HepG2 (cell line): ENCODE measurements at regions not wholly inside any gene's neighbourhood (a gene's known extent, or its start where the extent isn't known, plus 50 kb on each side); places are given as distances from the start of the nearest gene placed in this dataset.

ENCODE experiments used
- FIP1L1 ChIP-seq: fragments of 200-400 bp; formaldehyde crosslinking; IDR thresholded peaks from 2 replicates; pipeline ENCODE4 v1.6.1; 2018; ENCODE audit warnings: low read depth, mild to moderate bottlenecking, low read length, moderate library complexity, borderline replicate concordance; ENCODE audit not compliant: insufficient read depth
- FOSL1 ChIP-seq: sonication (generic); formaldehyde crosslinking; IDR thresholded peaks from 2 replicates; pipeline ENCODE4 v1.9.0; 2021; ENCODE audit warnings: missing genetic modification reagents, borderline replicate concordance
- KDM4B ChIP-seq: sonication (generic); formaldehyde crosslinking; IDR thresholded peaks from 2 replicates; pipeline ENCODE4 v1.4.0; 2020; ENCODE audit warnings: missing genetic modification reagents
- MTF1 ChIP-seq: sonication (generic); formaldehyde crosslinking; IDR thresholded peaks from 2 replicates; pipeline ENCODE4 v1.5.0; 2020; ENCODE audit warnings: missing genetic modification reagents
- RNF2 ChIP-seq: fragments of 450-650 bp; conservative IDR thresholded peaks from 2 replicates; pipeline ENCODE4 v1.6.1; 2016; ENCODE audit warnings: low read depth
- SP1 ChIP-seq, 2 experiments: fragments of 450-650 bp in 1 of 2; sonication (generic) in 1 of 2; formaldehyde crosslinking in 1 of 2; IDR thresholded peaks; 2 replicates each; pipeline versions ENCODE4 v1.4.0 to v1.6.1; 2016 to 2020; ENCODE audit warnings: missing genetic modification reagents in 1 of 2
- ZNF24 ChIP-seq: fragments of 450-650 bp; IDR thresholded peaks from 2 replicates; pipeline ENCODE4 v1.6.1; 2017; ENCODE audit warnings: antibody characterized with exemption, mild to moderate bottlenecking
- TF ChIP-seq, protein P1 (sequence below): sonication (generic); formaldehyde crosslinking; IDR thresholded peaks from 2 replicates; pipeline ENCODE4 v1.5.0; 2020; ENCODE audit warnings: mild to moderate bottlenecking, missing genetic modification reagents, moderate library complexity
- TF ChIP-seq, protein P2 (sequence below): sonication (generic); formaldehyde crosslinking; IDR thresholded peaks from 2 replicates; pipeline ENCODE4 v1.4.0; 2020; ENCODE audit warnings: missing genetic modification reagents

- no peak for TF ChIP-seq KDM4B (CRISPR knock-in tag)
- no peak for TF ChIP-seq SP1 (IDR thresholded peaks at IDR 0.05)
- TF ChIP-seq SP1 (CRISPR knock-in tag; IDR thresholded peaks at IDR 0.05) = no peak
- TF ChIP-seq ZNF24 = no peak
- no peak for TF ChIP-seq MTF1 (CRISPR knock-in tag)
- TF ChIP-seq, protein P1, sequence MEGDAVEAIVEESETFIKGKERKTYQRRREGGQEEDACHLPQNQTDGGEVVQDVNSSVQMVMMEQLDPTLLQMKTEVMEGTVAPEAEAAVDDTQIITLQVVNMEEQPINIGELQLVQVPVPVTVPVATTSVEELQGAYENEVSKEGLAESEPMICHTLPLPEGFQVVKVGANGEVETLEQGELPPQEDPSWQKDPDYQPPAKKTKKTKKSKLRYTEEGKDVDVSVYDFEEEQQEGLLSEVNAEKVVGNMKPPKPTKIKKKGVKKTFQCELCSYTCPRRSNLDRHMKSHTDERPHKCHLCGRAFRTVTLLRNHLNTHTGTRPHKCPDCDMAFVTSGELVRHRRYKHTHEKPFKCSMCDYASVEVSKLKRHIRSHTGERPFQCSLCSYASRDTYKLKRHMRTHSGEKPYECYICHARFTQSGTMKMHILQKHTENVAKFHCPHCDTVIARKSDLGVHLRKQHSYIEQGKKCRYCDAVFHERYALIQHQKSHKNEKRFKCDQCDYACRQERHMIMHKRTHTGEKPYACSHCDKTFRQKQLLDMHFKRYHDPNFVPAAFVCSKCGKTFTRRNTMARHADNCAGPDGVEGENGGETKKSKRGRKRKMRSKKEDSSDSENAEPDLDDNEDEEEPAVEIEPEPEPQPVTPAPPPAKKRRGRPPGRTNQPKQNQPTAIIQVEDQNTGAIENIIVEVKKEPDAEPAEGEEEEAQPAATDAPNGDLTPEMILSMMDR (CRISPR knock-in tag) = no peak
- TF ChIP-seq, protein P2, sequence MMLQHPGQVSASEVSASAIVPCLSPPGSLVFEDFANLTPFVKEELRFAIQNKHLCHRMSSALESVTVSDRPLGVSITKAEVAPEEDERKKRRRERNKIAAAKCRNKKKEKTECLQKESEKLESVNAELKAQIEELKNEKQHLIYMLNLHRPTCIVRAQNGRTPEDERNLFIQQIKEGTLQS (CRISPR knock-in tag) = no peak
- no peak for TF ChIP-seq FOSL1
- TF ChIP-seq RNF2 = no peak
- TF ChIP-seq FIP1L1 = no peak
These were observed 62.2 kb downstream of the RFPL4B start for GRCh38 chr6:112409311-112409710.
